ENCODE measurements at regions not wholly inside any gene's neighbourhood (a gene's known extent, or its start where the extent isn't known, plus 50 kb on each side); places are given as distances from the start of the nearest gene placed in this dataset.

DNA sequence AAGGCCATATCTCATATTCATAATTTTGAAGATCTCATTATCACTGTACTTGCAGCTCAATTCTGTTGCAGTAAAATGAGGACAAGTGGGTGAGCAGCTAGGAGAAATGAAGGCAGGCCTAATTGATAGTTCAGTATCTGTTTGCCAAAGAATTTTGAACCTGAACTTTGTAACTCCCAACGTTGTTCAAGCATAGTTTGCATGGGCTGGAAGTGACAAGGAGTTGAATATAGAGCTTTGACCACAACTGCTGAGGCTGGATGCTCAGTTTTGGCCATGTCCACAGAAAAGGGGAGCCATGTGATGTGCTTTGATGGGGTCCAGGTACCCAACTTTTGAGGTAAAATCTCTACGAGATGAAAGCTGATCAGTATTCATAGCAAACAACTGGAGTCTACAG, 177.5 kb downstream of the NXNL2 start:
- no peaks in the 10 kb centered on the region for H3K27me3 ChIP-seq (replicated peaks; ENCODE audit: insufficient read depth)
- peaks cover 0 to 13% of the 10 kb centered on the region in 2 donors for H3K4me1 ChIP-seq (ENCODE audit: control insufficient read depth in 1 of 2, low read depth in 2 of 2)
- no peak for DNase-seq (ENCODE audit: low spot score)
- TF ChIP-seq, protein P1, sequence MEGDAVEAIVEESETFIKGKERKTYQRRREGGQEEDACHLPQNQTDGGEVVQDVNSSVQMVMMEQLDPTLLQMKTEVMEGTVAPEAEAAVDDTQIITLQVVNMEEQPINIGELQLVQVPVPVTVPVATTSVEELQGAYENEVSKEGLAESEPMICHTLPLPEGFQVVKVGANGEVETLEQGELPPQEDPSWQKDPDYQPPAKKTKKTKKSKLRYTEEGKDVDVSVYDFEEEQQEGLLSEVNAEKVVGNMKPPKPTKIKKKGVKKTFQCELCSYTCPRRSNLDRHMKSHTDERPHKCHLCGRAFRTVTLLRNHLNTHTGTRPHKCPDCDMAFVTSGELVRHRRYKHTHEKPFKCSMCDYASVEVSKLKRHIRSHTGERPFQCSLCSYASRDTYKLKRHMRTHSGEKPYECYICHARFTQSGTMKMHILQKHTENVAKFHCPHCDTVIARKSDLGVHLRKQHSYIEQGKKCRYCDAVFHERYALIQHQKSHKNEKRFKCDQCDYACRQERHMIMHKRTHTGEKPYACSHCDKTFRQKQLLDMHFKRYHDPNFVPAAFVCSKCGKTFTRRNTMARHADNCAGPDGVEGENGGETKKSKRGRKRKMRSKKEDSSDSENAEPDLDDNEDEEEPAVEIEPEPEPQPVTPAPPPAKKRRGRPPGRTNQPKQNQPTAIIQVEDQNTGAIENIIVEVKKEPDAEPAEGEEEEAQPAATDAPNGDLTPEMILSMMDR (IDR thresholded peaks at IDR 0.05), result no peak
- no peak for ATAC-seq (ENCODE audit: insufficient number of reproducible peaks, low FRiP score, low read depth)
- no peaks in the 10 kb centered on the region for H3K36me3 ChIP-seq
- no peak overlapping the region for H3K27ac ChIP-seq
- H3K9me3 ChIP-seq, result peaks cover 3% of the 10 kb centered on the region
- H3K4me3 ChIP-seq, result no peak overlapping the region

DNA sequence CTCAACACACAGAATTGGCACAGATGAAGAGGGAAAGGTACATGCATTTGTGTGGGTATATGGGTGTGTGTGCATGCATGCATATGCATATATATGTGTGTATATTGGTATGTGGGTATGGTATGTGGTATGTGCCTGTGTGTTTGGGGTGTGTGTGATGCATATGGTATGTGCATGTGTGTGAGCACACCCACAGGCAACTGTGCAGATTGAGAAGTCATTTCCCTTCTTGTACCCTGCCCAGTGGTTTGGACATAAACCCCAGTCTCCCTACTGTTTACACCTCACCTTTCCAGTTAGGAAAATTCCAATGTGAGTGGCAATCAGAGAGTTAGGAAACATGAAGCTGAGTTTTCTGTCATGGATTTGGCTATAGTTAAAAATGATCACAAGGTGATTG, 178.0 kb downstream of the NXNL2 start:
- ATAC-seq (ENCODE audit: insufficient number of reproducible peaks, low FRiP score, low read depth), result no peak
- Histone ChIP-seq H3K36me3 (no peaks in the 10 kb centered on the region), H3K27me3 (replicated peaks; ENCODE audit: insufficient read depth) (no peaks in the 10 kb centered on the region), H3K4me1 (ENCODE audit: control insufficient read depth in 1 of 2, low read depth in 2 of 2) (peaks cover 0 to 13% of the 10 kb centered on the region in 2 donors), H3K9me3 (peaks cover 3% of the 10 kb centered on the region), H3K4me3 (no peak overlapping the region), H3K27ac (no peak overlapping the region)
- no peak for DNase-seq (ENCODE audit: low spot score)
- TF ChIP-seq, protein P1 (IDR thresholded peaks at IDR 0.05), result no peak

DNA sequence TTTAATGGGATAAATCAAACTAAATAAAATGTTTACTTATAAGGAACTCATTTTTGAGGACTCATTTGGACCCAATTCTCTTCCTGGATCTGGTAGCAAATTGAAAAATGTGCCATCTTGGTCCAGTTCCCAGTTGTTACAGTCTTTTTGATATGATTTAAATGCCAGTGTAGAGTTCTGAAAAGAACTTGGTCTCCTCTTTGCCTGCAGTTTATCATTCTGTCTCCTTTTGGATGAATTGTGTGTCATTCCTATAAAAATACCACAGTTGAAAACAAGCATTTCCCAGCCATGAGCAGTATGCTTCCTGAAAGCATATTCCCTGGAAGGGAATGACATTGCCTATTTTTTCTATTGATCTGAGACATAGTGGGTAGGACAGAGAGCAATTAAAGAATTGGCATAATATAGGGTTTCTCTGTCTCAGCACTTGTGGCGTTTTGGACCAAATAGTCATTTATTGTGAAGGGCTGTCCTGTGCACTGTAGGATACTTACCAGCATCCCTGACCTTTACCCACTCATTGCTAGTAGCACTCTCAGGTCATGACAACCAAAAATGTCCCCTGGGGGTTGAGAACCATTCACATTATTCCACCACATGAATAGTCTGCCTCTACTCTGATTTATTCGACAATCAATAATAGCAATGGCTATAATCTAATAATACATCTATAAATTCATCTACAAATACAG, 181.8 kb downstream of the NXNL2 start:
- DNase-seq (ENCODE audit: low spot score) (no peak), ATAC-seq (ENCODE audit: insufficient number of reproducible peaks, low FRiP score, low read depth) (no peak)
- Histone ChIP-seq H3K36me3 (no peaks in the 10 kb centered on the region), H3K27ac (no peak overlapping the region), H3K9me3 (peaks cover 3% of the 10 kb centered on the region), H3K27me3 (replicated peaks; ENCODE audit: insufficient read depth) (no peaks in the 10 kb centered on the region), H3K4me3 (no peak overlapping the region), H3K4me1 (ENCODE audit: control insufficient read depth in 1 of 2, low read depth in 2 of 2) (peaks cover 0 to 13% of the 10 kb centered on the region in 2 donors)
- TF ChIP-seq, protein P1 (IDR thresholded peaks at IDR 0.05), result no peak

DNA sequence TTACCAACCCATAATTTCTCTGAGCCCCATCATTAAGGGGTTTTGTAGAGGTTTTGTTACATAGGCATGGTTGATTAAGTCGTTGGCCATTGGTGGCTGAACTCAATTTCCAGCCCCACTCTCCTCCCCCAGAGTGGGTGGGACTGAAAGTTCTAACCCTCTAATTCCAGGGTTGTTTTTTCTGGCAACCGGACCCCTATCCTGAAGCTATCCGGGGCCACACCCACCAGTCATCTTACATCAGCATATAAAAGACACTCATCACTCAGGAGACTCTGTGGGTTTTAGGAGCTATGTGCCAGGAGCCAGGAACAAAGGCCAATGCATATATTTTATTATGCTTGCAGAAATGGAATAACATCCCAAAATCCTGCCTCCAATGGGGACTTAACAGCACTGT, 186.0 kb downstream of the NXNL2 start:
- Histone ChIP-seq H3K27me3 (replicated peaks; ENCODE audit: insufficient read depth) (no peaks in the 10 kb centered on the region), H3K27ac (no peak overlapping the region), H3K9me3 (no peaks in the 10 kb centered on the region), H3K36me3 (no peaks in the 10 kb centered on the region), H3K4me3 (no peak overlapping the region), H3K4me1 (ENCODE audit: control insufficient read depth in 1 of 2, low read depth in 2 of 2) (peaks cover 0 to 13% of the 10 kb centered on the region in 2 donors)
- ATAC-seq (ENCODE audit: insufficient number of reproducible peaks, low FRiP score, low read depth) (no peak), DNase-seq (ENCODE audit: low spot score) (no peak)
- TF ChIP-seq, protein P1 (IDR thresholded peaks at IDR 0.05), result no peak

DNA sequence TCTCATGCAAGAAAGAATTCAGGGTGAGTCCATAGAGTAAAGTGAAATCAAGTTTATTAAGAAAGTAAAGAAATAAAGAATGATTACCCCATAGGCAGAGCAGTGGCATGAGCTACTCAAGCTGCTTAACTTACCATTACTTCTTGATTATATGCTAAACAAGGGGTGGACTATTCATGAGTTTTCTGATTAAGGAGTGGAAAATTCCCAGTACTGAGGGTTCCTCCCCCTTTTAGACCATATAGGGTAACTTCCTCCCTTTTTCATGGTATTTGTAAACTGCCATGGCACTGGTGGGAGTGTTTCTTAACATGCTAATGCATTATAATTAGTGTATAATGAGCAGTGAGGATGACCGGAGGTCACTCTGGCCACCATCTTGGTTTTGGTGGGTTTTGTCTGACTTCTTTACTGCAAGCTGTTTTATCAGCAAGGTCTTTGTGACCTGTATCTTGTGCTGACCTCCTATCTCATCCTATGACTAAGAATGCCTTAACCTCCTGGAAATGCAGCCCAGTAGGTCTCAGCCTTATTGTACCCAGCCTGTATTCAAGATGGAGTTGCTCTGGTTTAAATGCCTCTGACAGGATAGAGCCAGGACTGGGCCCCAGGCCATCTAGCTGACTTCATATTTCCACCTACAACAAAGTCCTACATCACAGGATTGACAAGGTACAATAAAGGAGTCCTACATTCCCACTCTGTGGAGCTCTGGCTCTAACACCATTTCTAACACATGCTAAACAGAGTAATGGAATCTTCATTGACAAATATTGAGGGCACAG, 186.7 kb downstream of the NXNL2 start:
- Histone ChIP-seq H3K36me3 (no peaks in the 10 kb centered on the region), H3K27ac (no peak overlapping the region), H3K27me3 (replicated peaks; ENCODE audit: insufficient read depth) (no peaks in the 10 kb centered on the region), H3K4me3 (no peak overlapping the region), H3K9me3 (no peaks in the 10 kb centered on the region), H3K4me1 (ENCODE audit: control insufficient read depth in 1 of 2, low read depth in 2 of 2) (peaks cover 0 to 7% of the 10 kb centered on the region in 2 donors)
- TF ChIP-seq, protein P1 (IDR thresholded peaks at IDR 0.05), result no peak
- ATAC-seq (ENCODE audit: insufficient number of reproducible peaks, low FRiP score, low read depth) (no peak), DNase-seq (ENCODE audit: low spot score) (no peak)

Data from thoracic aorta (tissue), 2 donors.